ENCODE measurements at regions not wholly inside any gene's neighbourhood (a gene's known extent, or its start where the extent isn't known, plus 50 kb on each side); places are given as distances from the start of the nearest gene placed in this dataset.
A peak's percentile ranks its signal among the peaks of the same experiment; 100 is the strongest.
"Not testable (repeated sequence)": the region's sequence is repeated elsewhere in the genome, so short reads cannot be mapped to it uniquely, and the experiment has no call there.

DNA sequence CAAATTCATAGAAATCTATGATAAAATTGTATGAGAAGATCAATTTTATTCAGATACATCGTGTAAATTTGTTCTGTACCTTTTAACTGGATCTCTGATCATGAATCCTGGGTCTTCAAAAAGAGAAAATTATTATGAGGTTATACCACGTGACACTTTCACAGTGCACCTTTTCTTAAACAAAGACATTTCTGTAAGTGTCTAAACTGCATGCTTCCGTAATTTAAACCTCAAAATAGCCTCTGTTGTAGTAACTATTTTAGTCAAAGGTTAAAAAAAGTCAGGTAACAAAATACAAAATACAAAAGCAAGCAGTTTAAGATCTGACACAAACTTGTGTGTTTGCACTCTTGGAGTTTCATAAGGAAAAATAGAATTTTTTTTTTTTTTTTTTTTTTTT, 171.3 kb downstream of the SPIN4 start:
- DNase-seq (ENCODE audit: low read depth), result not testable (repeated sequence)

DNA sequence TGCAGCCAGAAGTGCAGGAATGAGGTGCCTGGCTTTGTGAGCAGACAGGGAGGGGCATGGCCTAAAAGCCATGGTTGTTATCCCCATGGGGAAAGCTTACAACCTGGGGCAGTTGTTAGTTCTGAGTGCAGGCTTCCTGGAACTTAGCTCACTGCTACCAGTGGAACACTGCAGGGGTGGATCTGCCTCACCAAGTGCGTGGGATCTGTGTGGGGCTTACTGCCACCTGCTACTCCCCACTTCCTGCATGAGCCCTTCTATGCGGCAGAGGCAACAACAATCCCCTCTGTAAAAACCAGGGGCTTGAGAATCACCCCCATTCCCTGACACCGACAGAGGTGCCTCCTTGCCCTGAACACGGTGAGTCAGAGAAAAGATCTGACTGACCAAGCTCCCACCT, 174.6 kb downstream of the SPIN4 start:
- DNase-seq (ENCODE audit: low read depth), result not testable (repeated sequence)

DNA sequence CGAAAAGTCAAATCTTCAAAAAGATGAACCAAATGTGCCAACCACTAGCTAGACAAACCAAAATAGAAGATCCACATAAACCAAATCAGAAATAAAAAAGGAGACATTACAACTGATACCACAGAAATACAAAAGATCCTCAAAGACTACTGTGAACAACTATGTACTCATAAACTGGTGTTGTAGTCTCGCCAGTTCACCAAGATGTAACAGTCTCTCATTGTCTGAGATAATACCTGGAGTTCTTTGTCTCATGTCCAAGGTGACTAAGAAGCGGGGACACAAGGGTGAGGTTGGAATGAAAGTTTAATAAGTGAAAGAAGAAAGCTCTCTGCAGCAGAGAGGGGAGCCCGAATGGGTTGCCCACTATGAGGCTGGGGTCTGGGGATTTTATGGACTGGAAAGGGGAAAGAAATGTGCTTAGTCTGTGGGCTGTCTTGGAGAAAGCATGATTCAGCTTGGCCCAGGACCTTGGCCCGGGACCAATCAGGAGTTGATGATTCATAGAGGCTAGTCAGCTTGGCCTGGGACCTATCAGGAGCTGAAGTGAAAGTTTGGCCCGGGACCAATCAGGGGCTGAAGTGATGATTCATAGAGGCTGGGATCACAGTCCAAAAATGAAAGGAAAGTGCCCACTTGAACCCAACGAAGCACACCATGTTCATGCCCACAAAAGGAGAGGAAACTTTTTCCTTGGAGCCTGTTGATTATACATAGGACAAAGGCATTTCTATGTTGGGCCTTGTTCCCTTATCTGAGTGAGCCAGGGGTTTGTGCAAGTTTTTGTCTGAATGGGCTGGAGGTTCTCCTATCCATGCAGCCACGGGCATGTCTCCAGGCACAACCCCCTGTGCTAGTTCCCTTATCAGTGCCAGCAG, 177.1 kb downstream of the SPIN4 start:
- not testable (repeated sequence) for DNase-seq (ENCODE audit: low read depth)

DNA sequence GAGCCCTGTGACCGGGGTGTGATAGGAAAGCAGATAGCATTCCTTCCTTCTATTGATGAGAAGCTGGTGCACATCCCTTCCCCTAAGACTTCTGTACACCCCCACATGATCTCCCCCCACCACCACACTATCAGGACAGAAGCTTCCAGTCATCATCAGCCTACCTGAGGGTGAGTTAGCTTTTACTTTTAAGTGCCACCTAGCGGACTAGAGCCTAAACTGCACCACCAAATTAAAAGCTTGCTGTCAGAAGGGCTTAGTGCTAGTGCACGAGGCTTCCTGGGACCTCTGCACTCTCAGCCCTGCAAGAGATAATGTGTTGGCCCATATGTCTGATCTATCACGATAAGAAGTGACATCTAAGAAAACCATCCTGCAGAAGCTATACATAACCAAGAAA, 181.7 kb downstream of the SPIN4 start:
- not testable (repeated sequence) for DNase-seq (ENCODE audit: low read depth)

DNA sequence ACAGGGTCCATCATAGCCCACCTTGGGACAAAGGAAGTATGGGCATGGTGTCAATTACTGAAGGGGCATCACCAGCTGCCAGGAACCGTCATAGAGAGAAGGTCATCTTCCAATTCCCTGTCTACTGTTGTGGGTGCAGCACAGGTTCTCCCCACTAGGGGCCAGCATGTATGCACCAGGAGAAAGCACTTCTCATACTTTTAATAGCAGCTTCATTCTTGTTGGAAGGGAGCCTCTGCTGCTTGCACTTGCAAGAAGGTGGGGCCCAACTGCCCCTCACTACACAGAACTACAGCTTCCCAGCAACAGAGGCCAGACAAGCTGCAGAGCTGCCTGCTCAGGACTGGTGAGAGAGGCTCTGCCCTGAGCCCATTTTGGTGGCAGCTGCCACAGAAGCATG, 182.2 kb downstream of the SPIN4 start:
- not testable (repeated sequence) for DNase-seq (ENCODE audit: low read depth)

DNA sequence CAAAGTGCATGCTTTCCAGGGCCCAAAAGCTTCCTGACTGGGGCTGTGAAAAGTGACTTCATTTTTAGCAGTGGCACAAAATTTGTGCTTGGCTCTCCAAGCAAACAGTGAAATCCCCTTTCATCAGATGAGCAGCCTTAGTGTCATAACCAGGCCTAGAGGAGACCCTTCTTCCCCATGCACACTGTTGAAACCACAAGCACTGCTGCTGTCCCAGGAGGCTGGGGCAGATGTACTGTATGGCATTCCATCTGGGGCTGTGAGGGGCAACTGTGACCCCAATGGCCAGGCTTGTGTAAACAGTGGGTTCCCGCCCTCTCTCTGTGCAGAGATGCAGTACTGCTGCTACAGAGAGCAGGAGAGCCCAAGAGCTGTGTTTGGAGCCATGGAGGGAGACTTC, 184.1 kb downstream of the SPIN4 start:
- DNase-seq (ENCODE audit: low read depth), result not testable (repeated sequence)

DNA sequence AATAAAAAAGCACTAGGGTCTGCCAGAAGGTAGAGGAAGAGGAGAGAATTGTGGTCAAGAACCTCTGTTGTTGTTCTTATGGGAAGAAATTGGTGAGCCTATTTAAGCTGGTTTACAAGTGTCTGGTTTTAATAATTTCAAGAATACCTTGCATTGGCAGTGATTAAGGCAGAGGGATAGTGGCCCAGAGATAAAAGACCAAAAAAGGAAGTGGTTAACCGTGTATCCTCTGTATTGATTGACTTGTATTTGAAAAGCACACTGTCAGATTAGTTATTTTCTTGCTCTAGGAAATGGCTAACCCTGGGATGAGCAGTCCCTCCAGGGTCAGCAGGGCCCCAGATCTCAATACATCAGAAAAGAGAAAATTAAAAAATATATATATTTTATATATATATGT, 190.1 kb downstream of the SPIN4 start:
- not testable (repeated sequence) for DNase-seq (ENCODE audit: low read depth)

DNA sequence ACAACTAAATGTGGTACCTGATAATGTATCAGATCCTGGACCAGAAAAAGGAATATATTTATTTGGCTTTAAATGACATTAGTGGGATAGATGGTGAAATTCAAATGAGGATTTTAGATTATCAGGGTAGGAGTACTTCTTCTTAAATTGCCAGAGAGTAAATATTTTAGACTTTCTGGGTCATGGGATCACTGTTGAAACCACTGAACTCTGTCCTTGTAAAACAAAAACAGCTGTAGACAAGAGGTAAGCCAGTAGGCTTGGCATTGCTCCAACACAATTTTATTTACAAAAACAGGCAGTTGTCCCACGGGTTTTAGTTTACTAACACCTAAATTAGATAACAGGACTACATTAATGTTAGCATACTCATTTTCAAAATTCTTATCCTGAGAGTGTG, 190.8 kb downstream of the SPIN4 start:
- DNase-seq (ENCODE audit: low read depth), result not testable (repeated sequence)

DNA sequence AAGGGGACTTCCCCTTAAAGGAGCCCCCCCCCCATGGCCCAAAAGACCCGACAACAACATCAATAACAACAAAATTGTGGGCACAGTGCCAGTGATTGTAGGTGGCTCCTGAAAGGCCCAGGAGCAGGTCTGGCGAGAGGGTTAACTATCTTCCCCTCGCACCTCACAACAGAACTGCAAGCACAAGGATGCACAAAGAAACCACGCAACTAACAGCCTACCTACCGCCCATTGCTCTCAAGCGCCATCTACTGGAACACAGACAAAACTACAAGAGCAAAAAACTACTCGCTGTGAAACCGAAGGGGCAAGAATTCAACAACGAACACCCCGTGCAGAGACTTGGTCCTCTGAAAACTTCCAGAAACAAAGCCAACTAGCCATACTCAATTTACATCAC, 205.6 kb downstream of the SPIN4 start:
- DNase-seq (ENCODE audit: low read depth), result not testable (repeated sequence)

DNA sequence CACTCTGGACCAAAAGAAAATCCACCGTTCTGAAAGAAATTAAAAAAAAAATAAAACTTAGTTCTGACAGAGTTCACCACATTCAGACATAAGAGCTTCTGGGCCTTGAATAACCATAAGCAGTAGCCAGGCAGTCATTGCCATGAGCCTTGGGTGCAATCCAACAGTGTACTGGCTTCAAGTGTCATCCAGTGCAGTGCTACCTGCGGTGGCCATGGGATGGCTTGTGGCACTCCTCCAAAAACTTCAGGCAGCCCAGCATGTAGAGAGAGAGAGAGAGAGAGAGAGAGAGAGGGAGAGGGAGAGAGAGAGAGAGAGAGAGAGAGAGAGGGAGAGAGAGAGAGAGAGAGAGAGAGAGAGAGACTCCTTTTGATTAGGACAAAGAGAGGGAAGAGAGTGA, 208.5 kb downstream of the SPIN4 start:
- not testable (repeated sequence) for DNase-seq (ENCODE audit: low read depth)

DNA sequence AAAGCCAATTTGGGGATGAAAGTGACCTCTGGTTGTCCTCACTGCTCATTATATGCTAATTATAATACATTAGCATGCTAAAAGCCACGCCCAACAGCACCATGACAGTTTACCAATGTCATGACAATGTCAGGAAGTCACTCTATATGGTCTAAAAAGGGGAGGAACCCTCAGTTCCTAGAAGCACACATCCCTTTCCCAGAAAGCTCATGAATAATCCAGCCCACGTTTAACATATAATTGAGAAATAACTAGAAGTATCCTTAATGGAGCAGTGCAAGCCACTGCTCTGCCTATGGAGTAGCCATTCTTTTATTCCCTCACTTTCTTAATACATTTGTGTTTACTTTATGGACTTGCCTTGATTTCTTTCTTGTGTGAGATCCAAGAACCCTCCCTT, 215.3 kb downstream of the SPIN4 start:
- DNase-seq (ENCODE audit: low read depth), result not testable (repeated sequence)

DNA sequence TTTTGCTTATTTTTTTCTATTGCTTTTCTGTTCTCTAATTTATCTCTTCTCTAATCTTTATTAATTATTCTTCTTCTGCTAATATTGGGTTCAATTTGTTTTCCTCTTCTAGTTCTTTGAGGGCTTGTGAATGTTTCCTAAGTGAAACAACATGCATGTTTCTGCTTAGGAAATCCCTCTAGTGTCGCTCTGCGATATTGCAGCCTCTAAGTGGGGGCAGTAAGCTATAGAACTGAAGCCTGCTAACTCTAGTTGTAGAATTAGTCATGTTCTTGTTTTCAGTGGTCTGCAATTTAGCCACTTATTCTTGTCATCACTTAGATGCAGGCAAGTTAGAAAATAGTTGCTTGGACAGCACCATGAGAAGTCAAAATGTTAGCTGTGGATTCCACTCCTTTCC, 222.6 kb downstream of the SPIN4 start:
- DNase-seq (ENCODE audit: low read depth), result peak; percentile 2

DNA sequence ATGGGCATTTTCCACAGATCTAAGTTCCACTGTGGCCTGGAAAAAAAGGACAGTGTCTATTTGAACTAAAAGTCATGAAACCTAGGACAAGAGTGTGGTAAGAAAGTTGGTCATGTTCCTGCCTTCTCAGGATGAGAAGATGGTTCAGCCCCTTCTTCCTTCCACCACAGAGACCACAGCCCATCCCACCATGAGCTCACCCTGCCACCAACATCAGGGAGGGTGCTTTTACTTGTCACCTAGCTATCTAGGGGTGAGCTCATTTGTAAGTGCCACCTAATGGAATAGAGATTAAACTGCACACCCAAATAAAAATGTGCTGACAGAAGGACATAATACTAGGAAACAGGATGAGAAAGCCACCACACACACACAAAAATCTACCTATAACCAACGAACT, 235.9 kb downstream of the SPIN4 start:
- no peak for DNase-seq (ENCODE audit: low read depth)

DNA sequence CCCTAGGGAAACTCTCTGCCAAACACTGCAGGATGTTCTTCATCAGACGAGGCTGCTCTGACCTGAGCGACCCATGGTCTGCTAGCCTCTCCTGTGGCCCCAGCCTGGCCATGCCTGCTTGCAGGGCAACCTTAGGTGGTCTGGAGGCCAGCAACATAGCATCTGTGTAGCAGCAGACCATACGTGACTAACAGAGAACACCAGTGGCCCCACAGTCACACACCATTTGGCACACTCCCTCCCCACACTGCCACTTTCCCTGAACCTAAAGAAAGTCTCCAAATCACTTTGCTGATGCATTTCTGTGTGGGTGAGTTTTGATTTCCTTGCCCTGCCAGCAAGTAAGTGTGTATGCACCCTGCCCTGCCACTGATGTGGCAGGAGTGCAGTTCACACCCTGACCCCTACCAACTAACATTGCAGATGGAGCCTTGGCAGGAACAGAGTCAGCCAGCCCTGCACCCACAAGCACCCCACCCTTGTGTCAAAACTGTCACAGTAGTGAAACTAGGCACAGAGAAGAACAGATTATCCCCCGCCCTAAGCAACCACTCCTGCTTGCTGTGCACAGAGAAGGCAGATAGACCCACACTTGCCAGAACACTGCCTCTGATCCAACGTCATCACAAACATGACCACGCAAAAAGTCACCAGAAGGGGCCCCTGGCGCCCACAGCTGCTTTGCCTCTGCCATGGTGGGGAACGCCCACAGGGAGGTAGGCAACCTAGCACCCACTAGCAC, 249.1 kb downstream of the SPIN4 start:
- no peak for DNase-seq (ENCODE audit: low read depth)

DNA sequence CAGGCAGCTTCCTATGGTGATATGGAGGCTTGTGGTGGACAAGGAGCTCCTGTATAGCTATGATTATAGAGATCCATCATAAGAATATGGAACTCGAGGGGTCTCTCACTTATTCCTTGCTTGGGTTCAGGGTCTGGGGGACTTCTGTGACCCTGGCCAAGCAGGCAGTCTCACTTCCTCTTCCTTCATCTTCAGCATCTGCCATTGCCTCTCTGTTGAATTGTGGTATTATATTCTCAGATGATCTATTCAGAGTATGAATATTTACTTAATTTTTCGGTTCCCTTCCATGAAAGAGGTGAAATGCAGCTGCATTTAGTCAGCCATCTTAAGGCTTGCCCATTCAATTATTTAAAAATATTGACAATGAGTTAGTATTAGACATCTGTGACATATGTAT, 292.9 kb downstream of the SPIN4 start:
- no peak for DNase-seq (ENCODE audit: low read depth)

DNA sequence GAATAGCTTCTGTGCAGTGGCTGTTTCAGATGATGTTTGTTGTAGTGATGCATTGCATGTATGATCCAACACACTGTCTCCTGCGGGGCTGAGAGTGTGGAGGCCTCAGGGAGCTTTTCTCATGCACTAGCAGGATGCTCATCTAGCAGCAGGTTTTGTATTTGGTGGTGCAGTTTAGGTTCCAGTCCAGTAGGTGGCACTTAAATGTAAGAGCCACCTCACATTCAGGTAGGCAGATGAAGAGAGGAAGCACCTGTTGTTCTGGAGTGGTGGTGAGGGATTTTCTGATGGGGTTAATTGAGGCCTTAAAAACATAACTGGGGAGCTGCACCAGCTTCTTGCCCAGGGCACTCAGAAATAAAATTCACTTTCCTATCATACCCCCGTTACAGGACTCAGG, 300.9 kb downstream of the SPIN4 start:
- DNase-seq (ENCODE audit: low read depth), result no peak

DNA sequence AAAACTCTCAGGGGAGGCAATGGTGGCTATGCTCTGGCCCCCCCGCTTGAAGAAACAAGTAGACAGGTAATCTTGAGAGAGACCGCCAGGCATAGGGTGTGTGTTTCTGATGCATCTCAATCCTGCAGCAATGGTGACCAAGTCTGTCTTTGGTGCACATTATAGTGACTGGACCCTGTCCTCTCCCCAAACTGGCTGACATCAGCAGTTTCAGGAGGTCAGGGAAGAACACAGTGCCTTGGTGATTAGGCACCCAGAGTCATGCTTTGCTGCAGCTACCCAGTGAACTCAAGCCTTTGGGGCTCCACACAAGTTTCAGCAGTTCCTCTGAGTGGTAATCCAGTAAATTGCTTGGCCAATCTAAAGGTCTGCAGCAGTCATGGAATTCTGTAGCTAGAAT, 318.3 kb downstream of the SPIN4 start:
- no peak for DNase-seq (ENCODE audit: low read depth)

DNA sequence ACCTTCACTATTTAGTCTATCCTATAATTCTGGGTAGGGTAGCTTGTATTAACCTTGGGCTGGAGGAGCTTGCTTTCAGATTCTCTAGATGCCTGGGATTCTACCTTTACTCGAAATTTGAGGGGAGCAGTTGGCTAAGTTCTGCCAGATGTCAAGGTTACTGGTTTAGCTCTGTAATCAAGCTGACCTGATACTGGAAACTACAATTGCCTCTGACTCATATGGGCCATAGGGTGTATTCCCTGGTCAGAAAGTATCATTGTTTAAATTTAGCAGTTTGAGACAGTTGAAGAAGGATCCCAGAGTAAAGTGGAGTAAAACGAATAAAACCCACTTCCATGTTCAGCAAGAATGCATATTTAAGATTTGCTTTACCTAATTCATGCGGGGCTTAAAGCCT, 337.6 kb downstream of the SPIN4 start:
- no peak for DNase-seq (ENCODE audit: low read depth)

DNA sequence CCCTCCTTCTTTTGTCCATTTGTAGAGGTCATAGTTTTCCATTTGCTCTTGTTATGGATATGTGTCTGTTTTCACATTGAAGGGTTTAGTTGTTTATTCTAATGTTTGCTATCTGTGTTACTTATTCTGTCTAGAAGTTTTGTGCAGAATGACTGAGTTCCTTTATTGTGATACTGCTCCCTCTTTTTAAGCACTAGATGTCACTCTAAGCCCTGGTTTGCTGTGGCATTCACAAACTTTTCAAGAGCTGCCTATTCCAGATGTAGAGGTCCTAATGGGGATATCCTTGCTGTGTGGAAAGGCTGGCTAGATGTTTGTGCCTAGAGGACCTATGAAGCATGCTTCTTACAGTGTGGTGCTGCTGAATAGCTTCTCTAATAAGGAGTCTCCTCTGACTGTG, 338.6 kb downstream of the SPIN4 start:
- DNase-seq (ENCODE audit: low read depth), result no peak

DNA sequence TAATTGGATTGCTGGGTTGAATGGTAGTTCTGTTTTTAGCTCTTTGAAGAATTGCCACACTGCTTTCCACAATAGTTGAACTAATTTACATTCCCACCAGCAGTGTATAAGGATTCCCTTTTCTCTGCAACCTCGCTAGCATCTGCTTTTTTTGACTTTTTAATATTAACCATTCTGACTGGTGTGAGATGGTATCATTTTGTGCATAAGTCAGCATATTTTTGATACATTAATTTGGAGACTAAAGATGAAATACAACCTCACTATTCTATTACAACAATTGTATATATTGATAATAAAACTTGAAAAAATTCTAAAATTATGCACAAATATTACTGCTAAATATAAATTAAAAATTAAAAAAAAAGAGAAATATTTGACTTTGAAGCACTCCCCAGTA, 350.9 kb downstream of the SPIN4 start:
- DNase-seq (ENCODE audit: low read depth), result not testable (repeated sequence)
